Erythroblast (primary cell): ENCODE measurements at regions not wholly inside any gene's neighbourhood (a gene's known extent, or its start where the extent isn't known, plus 50 kb on each side); places are given as distances from the start of the nearest gene placed in this dataset.

Source experiments
- GATA1 ChIP-seq: IDR thresholded peaks from 2 replicates; pipeline ENCODE4 v1.6.1; 2011; ENCODE audit warnings: low read depth, mild to moderate bottlenecking, control low read depth, low read length, moderate library complexity
- POLR2A ChIP-seq: IDR thresholded peaks from 2 replicates; pipeline ENCODE4 v1.6.1; 2011; ENCODE audit warnings: mild to moderate bottlenecking, low read length

- TF ChIP-seq POLR2A: no peak
- no peak for TF ChIP-seq GATA1
These were observed 1206.8 kb downstream of the CDY2B start for GRCh38 chrY:16673102-16673787.
